GM12878 (cell line): ENCODE measurements at regions not wholly inside any gene's neighbourhood (a gene's known extent, or its start where the extent isn't known, plus 50 kb on each side); places are given as distances from the start of the nearest gene placed in this dataset.

ENCODE experiments used
- ATAC-seq: fragments of 200-7000 bp; cut with Tn5 transposase; 3 replicates; pipeline ENCODE4 v1.9.1; 2020; ENCODE audit warnings: mild to moderate bottlenecking, moderate library complexity
- BruUV-seq: library from RNA; stranded (reverse); fragments of 400-500 nt; replicated peaks from 2 replicates; lab custom pipeline; 2021; lab: Mats Ljungman, UMichigan
- CTCF ChIA-PET: fragments of 300-600 bp; sonication (Branson Sonifier 250); formaldehyde crosslinking; extraction: SDS; loops from one replicate; lab custom pipeline; 2021; ENCODE audit warnings: inconsistent platforms; lab: Yijun Ruan, JAX
- POLR2A ChIA-PET: fragments of 350-600 bp; formaldehyde crosslinking; extraction: SDS; loops from one replicate; lab custom pipeline; 2021; ENCODE audit warnings: inconsistent platforms; lab: Charles Lee
- RAD21 ChIA-PET: fragments of 300-600 bp; sonication (Branson Sonifier 250); formaldehyde crosslinking; loops from one replicate; lab custom pipeline; 2023; ENCODE audit warnings: antibody characterized with exemption; ENCODE audit not compliant: unreplicated experiment; lab: Charles Lee
- SMC1A ChIA-PET: fragments of 300-600 bp; sonication (Branson Sonifier 250); formaldehyde crosslinking; loops from one replicate; lab custom pipeline; 2023; ENCODE audit not compliant: unreplicated experiment, uncharacterized antibody; lab: Charles Lee
- DNase-seq: peaks from one replicate; pipeline ENCODE4 v3.0.0-alpha.2; 2011; ENCODE audit warnings: low read depth, low spot score
- FAIRE-seq: peaks from 3 replicates; lab custom pipeline; 2011; peaks lifted over from hg19 to GRCh38; lab: Jason Lieb, UNC
- H2AFZ ChIP-seq: 2 replicates; pipeline ENCODE4 v1.6.0; 2011; ENCODE audit warnings: low read depth, low read length, control low read depth; ENCODE audit not compliant: control insufficient read depth
- H3K27ac ChIP-seq: 2 replicates; pipeline ENCODE4 v1.5.1; 2011; ENCODE audit warnings: control low read depth; ENCODE audit not compliant: control insufficient read depth, insufficient read depth
- H3K27me3 ChIP-seq, 2 experiments: replicated peaks in 1 of 2; 2 replicates each; pipeline versions ENCODE4 v1.6.0 to v1.6.1; 2011; ENCODE audit warnings: low read length in 1 of 2; ENCODE audit not compliant: control insufficient read depth in 2 of 2, insufficient read depth in 2 of 2
- H3K36me3 ChIP-seq, 2 experiments: 2 replicates each; pipeline ENCODE4 v1.5.1; 2011; ENCODE audit warnings: low read length in 1 of 2; ENCODE audit not compliant: control insufficient read depth in 2 of 2, insufficient read depth in 2 of 2
- H3K4me1 ChIP-seq: 2 replicates; pipeline ENCODE4 v1.6.1; 2011; ENCODE audit warnings: mild to moderate bottlenecking, low read length, moderate library complexity, mixed read lengths; ENCODE audit not compliant: control insufficient read depth, insufficient read depth
- H3K4me2 ChIP-seq: 2 replicates; pipeline ENCODE4 v1.6.0; 2011; ENCODE audit warnings: control low read depth; ENCODE audit not compliant: control insufficient read depth, insufficient read depth
- H3K4me3 ChIP-seq: fragments of 200-600 bp; sonication (generic); 2 replicates; pipeline ENCODE4 v1.5.1; 2016
- H3K79me2 ChIP-seq: 2 replicates; pipeline ENCODE4 v1.6.0; 2011; ENCODE audit warnings: low read length; ENCODE audit not compliant: control insufficient read depth, insufficient read depth
- H3K9ac ChIP-seq: 2 replicates; pipeline ENCODE4 v1.8.0; 2011; ENCODE audit warnings: low read length, control low read depth, mixed read lengths; ENCODE audit not compliant: control insufficient read depth, insufficient read depth
- H3K9me3 ChIP-seq: replicated peaks from 3 replicates; pipeline ENCODE4 v1.5.1; 2011; ENCODE audit warnings: mild to moderate bottlenecking, low read length; ENCODE audit not compliant: control insufficient read depth, insufficient read depth
- H4K20me1 ChIP-seq: 2 replicates; pipeline ENCODE4 v1.6.0; 2011; ENCODE audit not compliant: control insufficient read depth, insufficient read depth
- BCLAF1 ChIP-seq: fragments of 450-650 bp; IDR thresholded peaks from 2 replicates; pipeline ENCODE4 v1.6.1; 2017; ENCODE audit warnings: antibody characterized with exemption, mild to moderate bottlenecking, moderate library complexity
- CREM ChIP-seq: IDR thresholded peaks from 2 replicates; pipeline ENCODE4 v1.6.1; 2014; ENCODE audit warnings: antibody characterized with exemption, low read depth
- EZH2 ChIP-seq: IDR thresholded peaks from 2 replicates; pipeline ENCODE4 v1.6.1; 2012; ENCODE audit warnings: low read depth, mild to moderate bottlenecking, control low read depth, inconsistent platforms, low read length, borderline replicate concordance; ENCODE audit not compliant: control insufficient read depth
- LARP7 ChIP-seq: fragments of 450-650 bp; IDR thresholded peaks from 2 replicates; pipeline ENCODE4 v1.6.1; 2017; ENCODE audit warnings: mild to moderate bottlenecking
- MEF2B ChIP-seq: fragments of 450-650 bp; IDR thresholded peaks from 2 replicates; pipeline ENCODE4 v1.6.1; 2018; ENCODE audit warnings: mild to moderate bottlenecking, moderate library complexity; ENCODE audit not compliant: partially characterized antibody, poor library complexity, severe bottlenecking
- NFIC ChIP-seq: IDR thresholded peaks from 2 replicates; pipeline ENCODE4 v1.6.1; 2012; ENCODE audit warnings: low read depth, mild to moderate bottlenecking, inconsistent platforms, low read length, moderate library complexity
- NR2F1 ChIP-seq: fragments of 450-650 bp; conservative IDR thresholded peaks from 2 replicates; pipeline ENCODE4 v1.6.1; 2017; ENCODE audit warnings: mild to moderate bottlenecking
- NRF1 ChIP-seq: conservative IDR thresholded peaks from 2 replicates; pipeline ENCODE4 v1.6.1; 2011; ENCODE audit warnings: mild to moderate bottlenecking, low read depth, low read length, improper control_type of control experiment
- RUNX3 ChIP-seq: IDR thresholded peaks from 2 replicates; pipeline ENCODE4 v1.6.1; 2012; ENCODE audit warnings: low read length, inconsistent platforms
- SMAD5 ChIP-seq: IDR thresholded peaks from 2 replicates; pipeline ENCODE4 v1.6.1; 2016; ENCODE audit warnings: antibody characterized with exemption, low read depth
- STAT3 ChIP-seq: IDR thresholded peaks from 2 replicates; pipeline ENCODE4 v1.6.1; 2011; ENCODE audit warnings: low read depth, low read length, improper control_type of control experiment
- TCF7 ChIP-seq: IDR thresholded peaks from 2 replicates; pipeline ENCODE4 v1.6.1; 2014; ENCODE audit warnings: antibody characterized with exemption, borderline replicate concordance
- ZBED1 ChIP-seq: IDR thresholded peaks from 2 replicates; pipeline ENCODE4 v1.6.1; 2016; ENCODE audit warnings: borderline replicate concordance
- WGBS: methylation state at CpG from one replicate; pipeline ENCODE4 v1.1.6; 2016; ENCODE audit warnings: low lambda C conversion rate; ENCODE audit not compliant: insufficient replicate concordance, insufficient coverage; ENCODE audit errors: missing lambda C conversion rate; 5-methylcytosine and 5-hydroxymethylcytosine counted together
- in situ Hi-C: fragments of 300-500 bp; cut with MboI; formaldehyde crosslinking; loops from 9 replicates; pipeline ENCODE4 v1.14.3; 2018; ENCODE audit warnings: mixed read lengths
- intact Hi-C: fragments of 100-400 bp; cut with micrococcal nuclease; formaldehyde crosslinking; loops from one replicate; pipeline ENCODE4 v1.14.2; 2022; ENCODE audit not compliant: unreplicated experiment
- TF ChIP-seq, protein P1 (sequence below): fragments of 450-650 bp; IDR thresholded peaks from 2 replicates; pipeline ENCODE4 v1.6.1; 2017; ENCODE audit warnings: mild to moderate bottlenecking, moderate library complexity

DNA sequence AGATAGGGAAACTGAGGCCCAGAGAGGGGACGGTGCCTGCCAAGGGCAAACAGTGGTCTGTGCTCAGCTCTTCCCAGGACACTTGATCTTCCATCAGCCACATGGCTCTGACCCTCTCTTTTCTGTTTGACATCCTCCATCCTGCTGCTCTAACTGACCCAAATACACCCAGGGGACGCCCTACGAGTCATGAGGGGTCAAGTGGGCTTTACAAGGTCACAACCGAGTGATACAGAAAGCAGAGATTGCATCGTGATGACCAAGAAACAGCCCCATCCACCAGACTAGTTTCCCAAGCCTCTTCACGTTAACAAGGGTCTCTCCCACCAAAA, 131.2 kb upstream of the UNC5B start:
- no peaks in the 10 kb centered on the region; a peak in 2 of 4 replicates for H3K27me3 ChIP-seq
- no peaks in the 10 kb centered on the region for H4K20me1 ChIP-seq
- H3K27ac ChIP-seq: no peak overlapping the region
- ATAC-seq: no peak
- DNase-seq: no peak
- in situ Hi-C loops: no loop called here
- BruUV-seq: no TSS peak
- H3K79me2 ChIP-seq: no peaks in the 10 kb centered on the region
- no peak for FAIRE-seq
- H3K9ac ChIP-seq: no peak overlapping the region
- H3K36me3 ChIP-seq: no peaks in the 10 kb centered on the region
- H3K4me2 ChIP-seq: no peak overlapping the region
- RAD21 ChIA-PET: no interaction called here
- TF ChIP-seq BCLAF1 (no peak), MEF2B (no peak), ZBED1 (no peak), CREM (no peak)
- TF ChIP-seq, all 136 proteins: peak for 0
- no peak overlapping the region for H3K4me3 ChIP-seq
- H2AFZ ChIP-seq: no peak overlapping the region
- ChIA-PET SMC1A (no interaction called here), POLR2A (no interaction called here), CTCF (no interaction called here)
- no peaks in the 10 kb centered on the region for H3K4me1 ChIP-seq
- H3K9me3 ChIP-seq: no peaks in the 10 kb centered on the region
- intact Hi-C loops: no loop called here
- WGBS: 7% methylated on average over 6 of the region's 6 CpGs

- no peaks in the 10 kb centered on the region for H3K36me3 ChIP-seq
- CTCF ChIA-PET: no interaction called here
- no peak overlapping the region for H3K4me3 ChIP-seq
- ATAC-seq: no peak
- no peaks in the 10 kb centered on the region for H3K4me1 ChIP-seq
- WGBS: 52% methylated on average over 2 of the region's 2 CpGs
- intact Hi-C loops: no loop called here
- H4K20me1 ChIP-seq: no peaks in the 10 kb centered on the region
- in situ Hi-C loops: no loop called here
- H3K4me2 ChIP-seq: no peak overlapping the region
- H2AFZ ChIP-seq: no peak overlapping the region
- DNase-seq: no peak
- H3K27ac ChIP-seq: no peak overlapping the region
- H3K9ac ChIP-seq: no peak overlapping the region
- POLR2A ChIA-PET: no interaction called here
- FAIRE-seq: no peak
- H3K79me2 ChIP-seq: no peaks in the 10 kb centered on the region
- no peaks in the 10 kb centered on the region; a peak in 2 of 4 replicates for H3K27me3 ChIP-seq
- no peaks in the 10 kb centered on the region for H3K9me3 ChIP-seq
- SMC1A ChIA-PET: no interaction called here
- no TSS peak for BruUV-seq
- RAD21 ChIA-PET: no interaction called here
- TF ChIP-seq STAT3 (no peak), TCF7 (no peak), NRF1 (no peak), EZH2 (no peak), NFIC (no peak), RUNX3 (no peak), NR2F1 (no peak), SMAD5 (no peak), LARP7 (no peak)
- TF ChIP-seq, protein P1, sequence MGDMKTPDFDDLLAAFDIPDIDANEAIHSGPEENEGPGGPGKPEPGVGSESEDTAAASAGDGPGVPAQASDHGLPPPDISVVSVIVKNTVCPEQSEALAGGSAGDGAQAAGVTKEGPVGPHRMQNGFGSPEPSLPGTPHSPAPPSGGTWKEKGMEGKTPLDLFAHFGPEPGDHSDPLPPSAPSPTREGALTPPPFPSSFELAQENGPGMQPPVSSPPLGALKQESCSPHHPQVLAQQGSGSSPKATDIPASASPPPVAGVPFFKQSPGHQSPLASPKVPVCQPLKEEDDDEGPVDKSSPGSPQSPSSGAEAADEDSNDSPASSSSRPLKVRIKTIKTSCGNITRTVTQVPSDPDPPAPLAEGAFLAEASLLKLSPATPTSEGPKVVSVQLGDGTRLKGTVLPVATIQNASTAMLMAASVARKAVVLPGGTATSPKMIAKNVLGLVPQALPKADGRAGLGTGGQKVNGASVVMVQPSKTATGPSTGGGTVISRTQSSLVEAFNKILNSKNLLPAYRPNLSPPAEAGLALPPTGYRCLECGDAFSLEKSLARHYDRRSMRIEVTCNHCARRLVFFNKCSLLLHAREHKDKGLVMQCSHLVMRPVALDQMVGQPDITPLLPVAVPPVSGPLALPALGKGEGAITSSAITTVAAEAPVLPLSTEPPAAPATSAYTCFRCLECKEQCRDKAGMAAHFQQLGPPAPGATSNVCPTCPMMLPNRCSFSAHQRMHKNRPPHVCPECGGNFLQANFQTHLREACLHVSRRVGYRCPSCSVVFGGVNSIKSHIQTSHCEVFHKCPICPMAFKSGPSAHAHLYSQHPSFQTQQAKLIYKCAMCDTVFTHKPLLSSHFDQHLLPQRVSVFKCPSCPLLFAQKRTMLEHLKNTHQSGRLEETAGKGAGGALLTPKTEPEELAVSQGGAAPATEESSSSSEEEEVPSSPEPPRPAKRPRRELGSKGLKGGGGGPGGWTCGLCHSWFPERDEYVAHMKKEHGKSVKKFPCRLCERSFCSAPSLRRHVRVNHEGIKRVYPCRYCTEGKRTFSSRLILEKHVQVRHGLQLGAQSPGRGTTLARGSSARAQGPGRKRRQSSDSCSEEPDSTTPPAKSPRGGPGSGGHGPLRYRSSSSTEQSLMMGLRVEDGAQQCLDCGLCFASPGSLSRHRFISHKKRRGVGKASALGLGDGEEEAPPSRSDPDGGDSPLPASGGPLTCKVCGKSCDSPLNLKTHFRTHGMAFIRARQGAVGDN: no peak
These were observed 130.5 kb upstream of the UNC5B start for GRCh38 chr10:71081912-71082311.
